ENCODE measurements at regions not wholly inside any gene's neighbourhood (a gene's known extent, or its start where the extent isn't known, plus 50 kb on each side); places are given as distances from the start of the nearest gene placed in this dataset.

GRCh38 chr13:79681069-79681468 lies 200.1 kb downstream of the NDFIP2 start:
- ATAC-seq = no peak

GRCh38 chr13:79680485-79680884 lies 199.5 kb downstream of the NDFIP2 start:
- H3K27ac Mint-ChIP-seq = no peak overlapping the region
- H3K4me1 Mint-ChIP-seq (ENCODE audit: low read depth in 2 of 2) = no peaks in the 10 kb centered on the region
- no peaks in the 10 kb centered on the region for H3K36me3 Mint-ChIP-seq
- ATAC-seq = no peak
- no peak overlapping the region for H3K4me3 Mint-ChIP-seq
- peaks cover 0 to 7% of the 10 kb centered on the region in 2 donors for H3K27me3 Mint-ChIP-seq
- no peaks in the 10 kb centered on the region for H3K9me3 Mint-ChIP-seq
- no peak for DNase-seq (ENCODE audit: low spot score)

More at GRCh38 chr13:79681069-79681468, 200.1 kb downstream of the NDFIP2 start:
- no peak for DNase-seq (ENCODE audit: low spot score)
- Mint-ChIP-seq H3K4me1 (ENCODE audit: low read depth in 2 of 2) (no peaks in the 10 kb centered on the region), H3K27ac (no peak overlapping the region), H3K9me3 (no peaks in the 10 kb centered on the region), H3K4me3 (no peak overlapping the region), H3K36me3 (no peaks in the 10 kb centered on the region), H3K27me3 (peaks cover 0 to 6% of the 10 kb centered on the region in 2 donors)

DNA sequence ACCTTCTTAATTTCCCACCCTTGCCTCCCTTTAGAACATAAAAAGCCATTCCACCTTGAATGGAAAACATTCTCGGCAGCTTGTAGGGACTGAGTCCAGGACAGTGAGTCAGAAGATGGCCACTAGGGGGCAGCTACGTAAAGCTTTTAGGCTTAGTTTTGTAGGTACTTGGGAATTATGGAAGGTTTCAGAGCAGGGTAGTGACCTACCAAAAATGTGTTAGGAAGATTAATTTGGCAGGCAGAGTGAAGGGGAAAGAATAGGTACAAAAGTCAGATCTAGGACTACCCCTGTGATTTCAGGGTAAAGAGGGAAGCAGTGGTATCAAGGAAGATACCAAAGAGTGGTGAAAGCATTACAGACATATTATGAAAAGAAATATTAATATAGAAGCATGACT lies 198.4 kb downstream of the NDFIP2 start:
- Mint-ChIP-seq H3K4me1 (ENCODE audit: low read depth in 2 of 2) (no peaks in the 10 kb centered on the region), H3K27ac (no peak overlapping the region), H3K36me3 (no peaks in the 10 kb centered on the region), H3K9me3 (no peaks in the 10 kb centered on the region), H3K4me3 (no peak overlapping the region), H3K27me3 (peaks cover 0 to 7% of the 10 kb centered on the region in 2 donors)
- ATAC-seq (peak in 1 of 2 donors; percentile 57), DNase-seq (ENCODE audit: low spot score) (no peak)

GRCh38 chr13:79678100-79678499 lies 197.1 kb downstream of the NDFIP2 start:
- H3K4me1 Mint-ChIP-seq (ENCODE audit: low read depth in 2 of 2) = no peaks in the 10 kb centered on the region
- DNase-seq (ENCODE audit: low spot score) = no peak
- no peak for ATAC-seq
- no peak overlapping the region for H3K27ac Mint-ChIP-seq
- H3K9me3 Mint-ChIP-seq = no peaks in the 10 kb centered on the region
- no peaks in the 10 kb centered on the region for H3K36me3 Mint-ChIP-seq
- H3K27me3 Mint-ChIP-seq = peaks cover 0 to 7% of the 10 kb centered on the region in 2 donors
- no peak overlapping the region for H3K4me3 Mint-ChIP-seq

GRCh38 chr13:79675931-79676660 lies 195.1 kb downstream of the NDFIP2 start:
- DNase-seq (ENCODE audit: low spot score) (no peak), ATAC-seq (no peak)
- Mint-ChIP-seq H3K36me3 (no peaks in the 10 kb centered on the region), H3K27me3 (peaks cover 0 to 7% of the 10 kb centered on the region in 2 donors), H3K4me3 (no peak overlapping the region), H3K4me1 (ENCODE audit: low read depth in 2 of 2) (no peaks in the 10 kb centered on the region), H3K9me3 (no peaks in the 10 kb centered on the region), H3K27ac (no peak overlapping the region)

DNA sequence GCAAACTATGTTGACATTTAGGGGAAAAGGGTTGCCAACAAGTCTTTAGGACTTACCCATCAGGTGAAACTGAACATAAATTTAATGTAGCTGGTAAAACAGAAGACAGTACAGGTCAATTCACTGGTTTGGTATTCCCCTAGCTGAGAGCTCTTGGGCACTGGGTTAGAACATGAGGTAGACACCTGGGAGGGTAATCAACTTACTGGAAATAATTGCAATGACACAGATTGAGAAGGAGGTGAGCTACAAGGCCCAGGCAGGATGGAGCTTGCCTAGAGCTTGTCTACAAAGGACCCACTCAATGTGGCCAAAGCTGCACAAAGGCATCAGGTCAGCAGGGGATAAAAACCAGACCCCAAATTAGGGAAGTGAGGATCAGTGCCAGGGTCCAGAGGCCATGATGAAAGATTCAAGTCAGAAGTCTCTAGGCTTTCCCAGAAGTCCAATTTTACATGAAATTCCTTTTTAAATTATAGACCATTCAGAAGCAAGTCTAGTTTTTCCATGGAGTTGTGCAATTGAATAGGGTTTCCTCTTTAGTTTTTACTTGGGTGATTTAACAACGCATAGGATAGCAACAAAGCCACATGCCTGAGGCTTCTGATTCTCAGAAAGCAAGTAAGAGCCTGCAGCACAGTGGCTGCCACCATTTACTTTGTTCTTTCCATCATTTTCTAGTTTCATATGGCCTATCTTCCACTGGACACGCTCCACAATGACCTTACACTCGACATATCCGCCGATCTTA lies 194.0 kb downstream of the NDFIP2 start:
- peaks cover 6 to 13% of the 10 kb centered on the region in 2 donors for H3K27me3 Mint-ChIP-seq
- ATAC-seq (no peak), DNase-seq (ENCODE audit: low spot score) (no peak)
- no peaks in the 10 kb centered on the region for H3K4me1 Mint-ChIP-seq (ENCODE audit: low read depth in 2 of 2)
- H3K36me3 Mint-ChIP-seq = no peaks in the 10 kb centered on the region
- no peaks in the 10 kb centered on the region for H3K9me3 Mint-ChIP-seq
- H3K27ac Mint-ChIP-seq = no peak overlapping the region
- no peak overlapping the region for H3K4me3 Mint-ChIP-seq

- H3K4me1 Mint-ChIP-seq (ENCODE audit: low read depth in 2 of 2) = no peaks in the 10 kb centered on the region
Measured at GRCh38 chr13:79673993-79674377, 193.0 kb downstream of the NDFIP2 start.

DNA sequence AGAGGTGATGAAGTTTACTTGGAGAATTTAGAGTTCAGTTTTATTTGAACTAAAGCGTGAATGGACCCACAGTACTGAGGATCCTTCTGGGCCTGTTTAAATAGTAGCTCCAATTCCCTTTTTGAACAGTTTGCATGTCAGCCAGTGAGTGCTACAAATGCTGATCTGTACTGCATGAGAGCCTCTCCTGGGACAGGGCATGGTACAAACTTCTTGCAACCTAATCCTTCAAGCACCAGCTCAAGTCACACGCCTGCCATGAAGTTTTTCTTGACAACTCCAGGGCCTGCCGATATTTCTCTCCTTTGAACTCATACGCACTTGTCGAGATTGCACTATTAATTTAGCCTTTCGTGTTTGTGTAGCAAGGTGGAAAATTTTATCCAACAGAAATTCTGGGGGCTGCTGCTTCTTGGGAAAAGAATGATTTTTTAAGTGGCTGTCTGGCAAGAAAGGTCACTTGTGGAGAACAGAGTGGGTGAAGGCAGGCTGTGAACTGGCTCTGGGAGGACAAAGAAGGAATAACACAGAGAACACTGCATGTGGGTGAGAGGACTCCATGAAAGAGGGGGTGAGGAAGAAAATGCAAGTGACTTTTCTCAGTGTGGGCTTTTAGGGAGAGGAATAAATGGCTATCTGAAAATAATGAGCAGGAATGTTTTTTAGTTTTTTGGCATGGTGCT lies 192.5 kb downstream of the NDFIP2 start:
- ATAC-seq = no peak
- Mint-ChIP-seq H3K9me3 (no peaks in the 10 kb centered on the region), H3K4me1 (ENCODE audit: low read depth in 2 of 2) (no peaks in the 10 kb centered on the region), H3K36me3 (no peaks in the 10 kb centered on the region), H3K4me3 (no peak overlapping the region), H3K27me3 (peaks cover 11 to 13% of the 10 kb centered on the region in 2 donors), H3K27ac (no peak overlapping the region)
- DNase-seq (ENCODE audit: low spot score) = no peak

More at GRCh38 chr13:79673993-79674377, 193.0 kb downstream of the NDFIP2 start:
- H3K27me3 Mint-ChIP-seq = peaks cover 11 to 13% of the 10 kb centered on the region in 2 donors
- H3K27ac Mint-ChIP-seq = no peak overlapping the region
- ATAC-seq (no peak), DNase-seq (ENCODE audit: low spot score) (no peak)
- no peaks in the 10 kb centered on the region for H3K9me3 Mint-ChIP-seq
- H3K4me3 Mint-ChIP-seq = no peak overlapping the region
- H3K36me3 Mint-ChIP-seq = no peaks in the 10 kb centered on the region

- H3K27me3 Mint-ChIP-seq = peaks cover 14 to 21% of the 10 kb centered on the region in 2 donors
- H3K27ac Mint-ChIP-seq = no peak overlapping the region
- H3K4me3 Mint-ChIP-seq = no peak overlapping the region
- ATAC-seq = no peak
- no peaks in the 10 kb centered on the region for H3K4me1 Mint-ChIP-seq (ENCODE audit: low read depth in 2 of 2)
- no peaks in the 10 kb centered on the region for H3K36me3 Mint-ChIP-seq
- H3K9me3 Mint-ChIP-seq = no peaks in the 10 kb centered on the region
- DNase-seq (ENCODE audit: low spot score) = no peak
Measured at GRCh38 chr13:79671420-79671819, 190.5 kb downstream of the NDFIP2 start.

DNA sequence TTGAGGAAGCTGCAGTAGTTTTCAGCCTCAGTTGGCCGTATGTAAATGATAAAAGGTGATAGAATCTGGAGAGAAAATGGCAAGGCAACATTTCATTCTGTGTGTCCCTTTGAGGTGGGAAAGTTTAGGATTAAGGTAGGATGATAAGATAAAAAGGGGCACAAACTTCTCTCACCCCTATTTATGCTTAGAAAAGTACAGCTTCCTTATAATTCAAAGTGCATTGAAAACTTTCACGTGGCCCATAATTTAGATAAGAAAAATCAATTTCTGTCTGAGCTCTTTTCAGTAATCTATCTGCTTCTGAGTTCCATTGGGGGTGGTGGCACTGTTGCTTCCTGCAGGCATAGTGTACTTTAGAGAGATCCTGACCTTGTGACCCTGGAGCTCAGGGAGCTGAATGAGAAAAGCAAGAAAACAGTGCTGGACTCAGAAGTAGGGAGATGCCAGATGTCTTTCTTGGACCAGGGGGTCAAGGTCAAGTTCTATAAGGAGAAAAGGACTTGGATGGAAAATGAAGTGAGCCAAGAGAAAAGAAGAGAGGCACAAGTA lies 187.3 kb downstream of the NDFIP2 start:
- ATAC-seq (no peak), DNase-seq (ENCODE audit: low spot score) (no peak)
- H3K27ac Mint-ChIP-seq = no peak overlapping the region
- H3K4me3 Mint-ChIP-seq = no peak overlapping the region
- H3K4me1 Mint-ChIP-seq (ENCODE audit: low read depth in 2 of 2) = no peaks in the 10 kb centered on the region
- no peaks in the 10 kb centered on the region for H3K9me3 Mint-ChIP-seq
- H3K27me3 Mint-ChIP-seq = peaks cover 13 to 21% of the 10 kb centered on the region in 2 donors
- no peaks in the 10 kb centered on the region for H3K36me3 Mint-ChIP-seq

DNA sequence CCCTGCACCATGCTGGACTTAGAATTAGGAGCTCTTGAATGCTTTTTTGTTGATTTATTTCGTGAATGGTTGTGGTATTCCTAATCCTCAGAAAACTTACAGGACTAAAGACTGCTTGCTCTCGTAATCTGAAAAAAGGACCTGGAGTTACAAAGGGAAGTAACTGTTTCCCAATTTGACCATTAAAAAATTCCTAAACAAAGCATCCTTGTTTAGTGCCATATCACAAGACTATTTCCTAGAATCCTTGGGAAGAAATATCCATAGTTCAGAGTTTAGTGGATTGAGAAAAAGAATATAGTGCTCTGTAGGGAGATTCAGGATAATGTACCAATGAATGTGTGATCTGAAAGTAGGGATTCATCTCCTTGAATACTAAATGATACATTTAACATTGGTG lies 186.8 kb downstream of the NDFIP2 start:
- Mint-ChIP-seq H3K4me3 (no peak overlapping the region), H3K9me3 (no peaks in the 10 kb centered on the region), H3K27ac (no peak overlapping the region), H3K36me3 (no peaks in the 10 kb centered on the region), H3K27me3 (peaks cover 13 to 21% of the 10 kb centered on the region in 2 donors), H3K4me1 (ENCODE audit: low read depth in 2 of 2) (no peaks in the 10 kb centered on the region)
- ATAC-seq = no peak
- no peak for DNase-seq (ENCODE audit: low spot score)

DNA sequence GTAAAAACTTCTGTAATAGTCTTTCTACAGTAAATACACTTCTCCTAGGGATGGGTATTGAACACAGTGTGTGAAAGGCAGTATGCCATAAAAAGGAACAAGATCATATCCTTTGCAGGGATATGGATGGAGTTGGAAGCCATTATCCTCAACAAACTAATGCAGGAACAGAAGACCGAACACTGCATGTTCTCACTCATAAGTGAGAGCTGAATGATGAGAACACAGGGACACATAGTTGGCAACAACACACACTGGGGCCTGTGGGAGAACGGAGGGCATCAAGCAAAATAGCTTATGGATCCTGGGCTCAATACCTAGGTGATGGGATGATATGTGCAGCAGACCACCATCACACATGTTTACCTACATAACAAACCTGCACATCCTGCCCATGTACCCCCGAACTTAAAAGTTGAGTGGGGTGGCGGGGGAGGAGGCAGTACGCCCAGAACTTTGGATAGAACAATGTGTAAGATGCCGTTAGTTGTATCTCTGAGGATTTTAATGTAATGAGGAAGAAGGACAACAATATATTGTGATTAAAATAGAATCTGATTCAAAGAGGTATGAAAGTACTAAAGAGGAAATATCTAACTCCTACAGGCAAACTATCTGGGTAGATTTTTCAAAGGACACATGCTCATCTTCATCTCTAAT lies 183.2 kb downstream of the NDFIP2 start:
- Mint-ChIP-seq H3K4me1 (ENCODE audit: low read depth in 2 of 2) (no peaks in the 10 kb centered on the region), H3K27me3 (peaks cover 7 to 13% of the 10 kb centered on the region in 2 donors), H3K36me3 (no peaks in the 10 kb centered on the region), H3K4me3 (no peak overlapping the region), H3K9me3 (no peaks in the 10 kb centered on the region), H3K27ac (no peak overlapping the region)
- DNase-seq (ENCODE audit: low spot score) (no peak), ATAC-seq (no peak)

GRCh38 chr13:79663435-79663834 lies 182.5 kb downstream of the NDFIP2 start:
- no peak for DNase-seq (ENCODE audit: low spot score)
- no peaks in the 10 kb centered on the region for H3K36me3 Mint-ChIP-seq
- H3K27ac Mint-ChIP-seq = no peak overlapping the region
- no peak overlapping the region for H3K4me3 Mint-ChIP-seq
- no peak for ATAC-seq
- H3K9me3 Mint-ChIP-seq = no peaks in the 10 kb centered on the region
- H3K4me1 Mint-ChIP-seq (ENCODE audit: low read depth in 2 of 2) = no peaks in the 10 kb centered on the region
- H3K27me3 Mint-ChIP-seq = peaks cover 11 to 18% of the 10 kb centered on the region in 2 donors

Data from natural killer cell treated with Interleukin-12 subunit alpha and Interleukin-12 subunit beta and Interleukin-15 and Interleukin-18, amount 100 ng/mL, for 72 hours (primary cell).